Globus pallidus (tissue), 1 donor: ENCODE measurements at regions not wholly inside any gene's neighbourhood (a gene's known extent, or its start where the extent isn't known, plus 50 kb on each side); places are given as distances from the start of the nearest gene placed in this dataset.

Experiments used
- DNase-seq: peaks from one replicate; pipeline ENCODE4 v3.0.0-alpha.2; 2015; ENCODE audit warnings: low spot score

- DNase-seq = no peak
Observed at GRCh38 chr11:130585545-130585944, 137.1 kb downstream of the ADAMTS15 start.

DNA sequence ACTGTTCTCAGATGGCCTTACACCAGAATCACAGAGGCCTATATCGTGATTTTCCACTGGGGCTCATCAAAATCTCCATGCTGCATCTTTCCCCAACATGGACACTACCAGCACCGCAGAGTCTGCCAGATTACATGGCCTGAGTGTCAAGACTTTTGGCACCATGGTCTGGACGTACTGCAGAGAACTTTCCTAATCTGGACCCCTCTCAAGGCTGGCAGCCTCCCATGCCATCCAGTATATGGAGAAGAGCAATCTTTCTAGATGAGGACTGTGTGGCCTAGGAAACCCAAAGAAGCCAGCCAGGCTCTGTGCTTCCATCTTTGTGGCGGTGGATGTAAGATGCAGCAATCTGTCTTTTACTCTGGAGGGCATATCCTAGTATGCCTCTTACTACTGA lies 139.2 kb downstream of the ADAMTS15 start:
- no peak for DNase-seq

DNA sequence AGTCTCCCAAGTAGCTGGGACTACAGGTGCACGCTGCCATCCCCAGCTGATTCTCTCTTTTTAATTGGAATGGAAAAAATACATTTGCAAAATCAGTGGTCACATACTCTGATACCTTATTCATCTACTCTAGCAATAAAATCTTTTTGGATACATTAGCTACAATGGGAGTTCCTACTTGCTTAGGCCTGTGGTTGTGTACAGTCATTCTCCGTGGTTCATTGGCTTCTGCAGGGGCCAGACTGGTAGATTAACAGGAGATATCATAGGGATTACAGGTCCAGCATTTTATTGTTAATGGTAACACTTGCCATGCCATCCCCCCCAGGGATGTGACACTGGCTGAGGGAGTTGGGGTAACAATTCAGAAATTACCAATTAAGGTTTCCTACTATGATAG lies 140.0 kb downstream of the ADAMTS15 start:
- DNase-seq = no peak

- DNase-seq = no peak
Observed at GRCh38 chr11:130592056-130592455, 143.6 kb downstream of the ADAMTS15 start.

GRCh38 chr11:130593064-130593463 lies 144.6 kb downstream of the ADAMTS15 start:
- no peak for DNase-seq

DNA sequence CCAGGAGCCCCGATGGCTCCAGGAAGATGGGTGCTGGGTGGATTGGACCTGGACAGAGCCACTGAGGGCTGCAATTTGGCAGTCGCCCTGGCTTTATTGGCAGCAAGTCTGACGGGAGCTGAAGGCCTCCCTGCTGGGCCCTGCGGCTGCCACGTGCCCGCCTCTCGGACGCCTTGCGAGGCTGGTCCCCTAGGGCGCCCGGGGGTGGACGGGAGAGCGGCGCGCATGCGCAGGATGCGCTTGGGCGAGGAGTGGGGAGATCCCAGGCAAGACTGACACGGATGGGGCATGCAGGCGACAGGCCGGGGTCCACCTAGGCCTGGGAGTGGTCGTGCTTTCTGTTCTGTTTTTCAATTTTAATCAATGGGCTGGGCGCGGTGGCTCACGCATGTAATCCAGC lies 150.0 kb downstream of the ADAMTS15 start:
- no peak for DNase-seq

DNA sequence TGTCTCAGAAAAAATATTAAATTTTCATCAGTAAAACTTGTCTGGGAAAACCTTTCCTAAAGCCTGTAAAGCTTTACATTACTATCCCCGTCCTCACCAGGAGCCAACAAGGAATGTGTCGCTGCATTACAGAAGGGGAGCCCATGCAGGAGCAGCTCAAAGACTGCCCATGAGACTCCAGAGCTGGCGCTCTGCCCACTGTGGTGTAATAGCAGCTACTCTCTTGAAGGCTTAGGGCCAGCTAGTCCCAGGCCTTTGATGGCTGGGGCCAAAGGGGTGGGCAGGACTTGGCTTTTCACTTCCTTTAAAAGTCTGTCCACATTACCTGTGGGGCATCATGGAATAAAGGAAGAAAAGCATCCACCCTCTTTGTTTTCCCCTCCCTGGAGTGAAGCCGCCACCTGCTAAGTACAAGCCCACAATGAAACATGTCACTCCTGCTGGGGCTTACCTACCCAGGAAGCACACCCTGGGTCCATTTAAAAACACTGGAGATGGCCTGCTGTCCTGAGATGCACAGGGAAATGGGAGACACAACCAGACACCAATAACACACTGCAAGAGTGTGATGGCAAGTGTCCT lies 150.7 kb downstream of the ADAMTS15 start:
- DNase-seq = no peak

DNA sequence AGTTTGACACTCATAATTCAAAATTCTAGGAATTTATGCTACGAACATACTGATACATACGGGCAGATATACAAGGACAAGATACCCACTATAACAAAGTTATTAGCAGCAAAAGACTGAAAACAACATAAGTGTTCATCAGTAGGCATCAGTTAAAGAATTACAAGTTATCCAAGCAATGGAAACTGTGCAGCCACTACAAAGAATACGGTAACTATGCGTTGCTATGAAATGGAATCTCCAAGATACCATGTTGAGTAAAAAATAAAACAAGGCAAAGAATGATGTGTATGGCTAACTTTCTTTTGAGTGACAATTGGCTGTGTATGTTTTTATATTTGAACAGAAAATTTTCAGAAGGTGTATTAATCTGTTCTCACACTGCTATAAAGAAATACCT lies 151.7 kb downstream of the ADAMTS15 start:
- no peak for DNase-seq

DNA sequence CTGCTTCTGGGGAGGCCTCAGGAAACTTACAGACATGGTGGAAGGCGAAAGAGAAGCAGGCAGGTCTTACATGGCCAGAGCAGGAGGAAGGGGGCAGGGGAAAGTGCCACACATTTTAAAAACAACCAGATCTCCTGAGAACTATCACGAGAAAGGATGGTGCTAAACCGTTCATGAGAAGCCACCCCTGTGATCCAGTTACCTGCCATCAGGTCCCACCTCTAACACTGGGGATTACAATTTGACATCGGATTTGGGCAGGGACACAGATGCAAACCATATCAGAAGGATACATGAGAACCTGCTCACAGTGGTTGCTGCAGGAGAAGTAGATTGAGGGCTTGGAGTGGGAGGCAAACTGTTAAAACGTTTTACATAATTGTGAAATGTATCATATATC lies 152.2 kb downstream of the ADAMTS15 start:
- DNase-seq = no peak

DNA sequence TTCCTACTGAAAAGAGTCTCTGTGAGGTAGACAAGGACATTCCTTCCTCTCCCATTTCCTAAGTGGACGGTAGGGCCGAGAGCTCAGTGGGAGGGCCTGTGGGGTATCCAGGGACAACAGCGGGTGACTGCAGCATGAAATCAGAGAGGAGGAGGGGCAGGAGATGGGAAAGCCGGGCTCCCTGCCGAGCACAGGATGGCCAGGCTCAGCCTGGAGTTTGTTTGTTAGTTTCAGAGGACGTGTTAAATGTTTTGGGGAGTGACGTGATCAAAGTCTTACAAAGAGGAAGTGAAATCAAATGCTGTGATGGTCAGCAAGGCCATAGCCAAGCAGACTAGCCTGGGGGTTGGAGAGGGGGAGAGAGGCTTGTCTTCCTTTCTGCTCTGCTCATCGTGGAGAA lies 152.7 kb downstream of the ADAMTS15 start:
- DNase-seq = peak; percentile 40

DNA sequence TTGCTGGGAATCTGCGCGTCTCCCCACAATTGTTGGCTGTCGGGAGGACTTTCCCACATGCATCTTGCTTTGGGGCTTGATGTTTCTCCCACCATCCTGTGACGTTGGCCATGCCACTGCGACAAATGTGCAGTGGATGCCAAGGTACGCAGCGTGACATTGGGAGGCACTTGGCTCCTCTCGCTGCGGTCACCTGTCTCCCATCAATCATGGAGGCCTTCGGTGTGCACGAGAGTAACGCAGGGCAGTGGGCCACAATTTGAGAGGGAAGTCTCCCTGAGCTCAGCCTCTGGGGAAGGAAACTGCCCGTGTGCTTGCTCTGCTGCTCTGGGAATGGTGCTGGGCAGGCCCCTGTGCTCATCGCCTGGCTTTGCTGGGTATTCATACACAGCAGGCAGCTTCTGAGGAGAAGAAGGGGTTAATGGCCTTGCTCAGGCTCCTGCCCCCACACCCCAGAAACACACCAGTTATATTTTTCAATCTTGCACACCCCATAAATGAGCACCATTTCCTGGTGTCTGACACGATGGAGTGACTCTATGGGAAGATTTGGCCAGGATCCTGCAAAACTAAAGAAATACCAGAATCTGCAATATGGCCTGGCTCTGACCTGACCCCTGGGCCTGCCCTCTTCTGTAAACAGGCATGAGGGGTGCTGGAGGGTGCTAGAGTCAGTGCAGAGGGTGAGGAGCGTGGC lies 153.5 kb downstream of the ADAMTS15 start:
- no peak for DNase-seq

DNA sequence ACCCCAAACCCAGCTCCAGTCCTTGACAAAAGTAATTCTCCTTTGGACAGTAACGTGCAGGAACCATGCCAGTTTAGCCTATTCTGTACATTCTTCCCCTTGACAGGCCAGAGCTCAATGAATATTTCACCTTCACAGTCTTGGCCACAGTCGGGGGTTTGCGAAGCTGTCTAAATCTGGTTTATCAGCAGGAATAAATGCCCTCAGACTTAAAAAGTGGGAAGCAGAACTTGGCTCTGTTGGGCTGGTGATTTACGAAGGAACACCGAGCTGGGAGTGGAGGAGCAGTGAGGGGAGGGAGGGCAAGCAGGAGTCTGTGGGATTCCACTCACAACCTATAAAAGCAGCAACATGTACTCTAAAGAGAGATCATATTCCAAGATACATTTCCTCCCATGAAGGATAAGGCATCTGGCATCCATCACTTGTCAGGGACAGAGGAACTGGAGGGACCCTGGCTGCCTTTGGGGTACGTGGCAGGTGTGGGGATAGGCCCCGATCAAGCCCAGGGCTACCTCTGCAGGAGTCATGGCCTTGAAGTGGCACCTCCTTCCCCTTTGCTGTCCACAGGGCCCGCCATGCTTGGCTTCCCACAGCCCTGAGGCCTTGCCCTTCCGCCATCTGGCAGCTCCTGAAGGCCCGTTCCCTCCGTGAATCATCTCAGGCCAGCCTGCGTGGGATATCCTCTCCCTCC lies 154.3 kb downstream of the ADAMTS15 start:
- no peak for DNase-seq

- no peak for DNase-seq
Observed at GRCh38 chr11:130603335-130603906, 155.0 kb downstream of the ADAMTS15 start.

DNA sequence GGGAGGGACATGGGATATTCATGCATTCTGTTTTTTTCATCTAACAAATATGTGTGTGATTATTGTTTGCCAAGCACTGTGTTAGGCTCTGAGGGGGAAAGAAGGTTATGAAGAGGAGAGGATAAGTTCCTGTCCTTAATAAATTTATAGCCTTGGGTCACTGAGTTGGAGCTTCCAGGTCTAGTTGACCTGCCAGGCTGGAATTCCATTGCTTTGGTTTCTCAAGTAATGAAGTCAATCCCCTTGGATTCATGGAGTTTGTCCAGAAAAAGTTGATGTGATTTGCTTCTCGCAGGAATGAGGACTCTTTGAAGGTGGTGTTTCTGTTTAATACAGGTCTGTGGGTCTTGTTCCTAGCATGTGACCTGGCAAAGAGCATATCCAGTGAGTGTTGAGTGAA lies 156.2 kb downstream of the ADAMTS15 start:
- no peak for DNase-seq

DNA sequence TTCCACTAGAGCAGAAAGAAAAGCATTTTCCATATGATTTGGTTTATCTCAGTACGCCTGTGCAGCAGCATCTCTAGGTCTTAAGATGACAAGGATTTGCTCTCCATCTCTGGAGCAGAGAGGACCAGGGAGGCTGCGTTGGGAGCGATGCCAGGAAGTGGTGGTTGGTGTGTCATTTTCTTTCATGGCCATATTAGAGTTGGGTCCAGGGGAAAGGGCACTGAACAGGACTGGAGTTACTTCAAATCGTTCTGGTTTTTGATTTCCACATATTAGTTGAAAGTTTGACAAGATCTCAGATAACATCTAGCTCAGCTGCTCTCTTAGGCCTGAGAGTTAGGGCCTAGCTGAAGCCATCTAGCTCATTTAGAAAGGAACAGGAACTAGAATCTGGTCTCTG lies 157.7 kb downstream of the ADAMTS15 start:
- DNase-seq = no peak

GRCh38 chr11:130606781-130607511 lies 158.5 kb downstream of the ADAMTS15 start:
- DNase-seq = no peak

DNA sequence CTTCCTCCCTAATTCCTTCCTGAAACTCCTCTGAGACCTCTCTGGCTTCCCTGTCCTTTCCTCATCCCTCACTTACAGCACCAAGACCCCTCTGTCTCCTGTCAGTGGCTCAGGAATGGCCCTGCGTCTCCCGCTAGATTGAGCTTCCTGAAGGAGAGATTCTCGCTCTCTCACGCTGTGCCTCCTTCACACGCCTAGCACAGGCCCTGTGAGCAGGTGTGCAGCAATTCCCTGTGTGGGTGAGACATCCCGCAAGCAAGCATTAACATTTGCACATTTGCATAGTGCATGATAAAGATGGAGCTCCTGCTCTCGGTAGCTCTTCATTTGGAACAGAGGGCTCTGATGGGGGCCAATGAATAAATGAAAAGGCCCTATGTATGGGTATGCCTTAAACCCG lies 159.8 kb downstream of the ADAMTS15 start:
- DNase-seq = no peak

DNA sequence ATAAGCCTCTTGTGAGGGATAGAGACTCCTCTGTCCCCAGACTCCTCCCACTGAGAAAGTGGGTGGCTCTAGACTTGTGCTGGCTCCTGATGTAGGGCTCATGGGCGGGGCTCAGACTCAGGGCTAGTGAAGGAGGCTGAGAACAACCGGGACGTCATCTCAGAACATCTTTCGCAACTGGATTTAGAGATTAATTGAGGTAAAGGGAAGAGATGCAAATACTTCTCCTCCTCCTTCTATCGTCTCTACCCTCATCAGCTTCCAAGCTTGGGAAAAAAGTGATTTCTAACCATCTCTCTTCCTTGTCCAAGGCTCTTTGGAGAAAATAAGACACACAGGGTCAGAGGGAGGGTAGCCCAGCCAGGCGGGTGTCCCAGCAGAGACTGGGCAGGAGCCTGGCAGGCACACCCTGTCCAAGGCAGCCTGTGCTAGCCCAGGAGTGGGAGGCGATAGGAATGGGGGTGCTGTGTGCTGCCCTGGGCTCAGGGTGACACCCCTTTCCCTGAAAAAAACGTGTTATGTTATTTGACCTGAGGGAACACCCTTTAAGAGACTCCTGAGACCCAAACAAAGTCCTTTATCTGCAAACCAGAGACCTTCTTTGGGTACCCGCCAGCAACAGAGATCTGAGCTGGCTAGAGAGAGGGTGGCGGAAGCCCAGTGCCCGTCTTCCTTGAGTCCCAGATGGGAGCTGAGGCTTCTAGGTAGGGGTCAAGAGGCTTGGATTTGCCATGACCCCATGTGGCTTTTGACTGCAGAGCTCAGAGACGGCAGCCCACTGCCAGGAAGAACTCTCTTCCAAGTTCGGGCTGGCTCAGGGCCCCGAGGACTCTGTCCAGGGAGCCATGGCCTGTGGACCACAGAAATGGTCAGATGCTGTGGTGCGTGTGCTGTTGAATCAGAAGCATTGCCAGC lies 160.9 kb downstream of the ADAMTS15 start:
- no peak for DNase-seq

GRCh38 chr11:130611791-130612251 lies 163.4 kb downstream of the ADAMTS15 start:
- no peak for DNase-seq

DNA sequence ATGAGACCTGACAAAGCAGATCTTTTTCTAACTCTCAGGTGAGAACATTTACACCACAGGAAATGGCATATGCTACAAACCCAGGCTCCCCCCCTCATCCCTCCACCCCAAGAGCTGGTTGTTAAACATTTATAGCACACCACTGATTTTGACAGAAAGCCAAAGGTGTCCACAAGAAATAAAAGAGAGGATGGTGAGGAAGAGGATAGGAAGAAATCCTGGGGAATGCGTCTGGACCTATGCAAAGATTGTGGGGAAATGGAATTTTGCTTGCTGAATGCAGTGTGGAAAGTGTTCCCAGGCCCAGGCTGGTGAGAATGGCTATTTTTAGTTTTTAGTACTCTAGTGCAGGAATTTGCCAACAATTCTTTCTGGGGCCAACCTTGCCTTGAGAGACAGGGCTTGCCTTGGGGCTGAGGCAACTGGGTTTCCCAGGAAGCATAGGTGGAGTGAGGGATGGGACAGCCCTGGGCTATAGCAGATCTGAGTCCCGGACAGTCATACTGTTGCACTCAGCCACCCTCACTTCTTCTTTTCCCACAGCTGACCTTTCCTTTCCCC lies 163.9 kb downstream of the ADAMTS15 start:
- no peak for DNase-seq

DNA sequence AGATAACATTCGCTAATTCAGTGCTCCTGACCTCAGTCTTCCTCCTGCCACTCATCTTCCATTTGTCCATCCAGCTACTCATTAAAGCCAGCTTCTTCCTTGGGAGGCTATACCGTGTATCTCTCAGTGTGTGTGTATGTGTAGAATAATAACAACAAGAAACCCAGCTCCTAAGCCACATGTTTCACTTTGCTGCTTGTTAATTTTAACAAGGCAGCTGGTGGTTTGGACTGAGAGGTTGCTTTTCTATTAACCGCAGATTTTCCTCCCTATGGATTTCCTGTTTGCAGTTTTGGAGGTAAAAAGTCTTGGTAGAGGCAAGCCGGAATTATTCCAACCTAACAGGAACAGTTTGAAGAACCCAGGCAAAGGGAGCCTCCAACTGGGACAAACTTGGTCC lies 165.0 kb downstream of the ADAMTS15 start:
- DNase-seq = no peak
